HUES6 (cell line): ENCODE measurements at regions not wholly inside any gene's neighbourhood (a gene's known extent, or its start where the extent isn't known, plus 50 kb on each side); places are given as distances from the start of the nearest gene placed in this dataset.

Experiments
- H3K27ac ChIP-seq: 2 replicates; pipeline ENCODE4 v1.7.0; 2013; ENCODE audit warnings: low read depth, mild to moderate bottlenecking, low read length, inconsistent platforms
- H3K27me3 ChIP-seq: 2 replicates; pipeline ENCODE4 v1.6.1; 2013; ENCODE audit warnings: low read length; ENCODE audit not compliant: control insufficient read depth, insufficient read depth
- H3K36me3 ChIP-seq: 2 replicates; pipeline ENCODE4 v1.6.1; 2013; ENCODE audit warnings: low read length; ENCODE audit not compliant: control insufficient read depth, insufficient read depth
- H3K4me1 ChIP-seq: 2 replicates; pipeline ENCODE4 v1.6.1; 2013; ENCODE audit warnings: low read length; ENCODE audit not compliant: control insufficient read depth, insufficient read depth
- H3K4me3 ChIP-seq: 2 replicates; pipeline ENCODE4 v1.5.1; 2013; ENCODE audit warnings: low read depth, low read length
- H3K9ac ChIP-seq: one replicate; pipeline ENCODE4 v1.6.1; 2013; ENCODE audit warnings: mild to moderate bottlenecking, low read length
- H3K9me3 ChIP-seq: 2 replicates; pipeline ENCODE4 v1.6.1; 2013; ENCODE audit warnings: low read depth, low read length; ENCODE audit not compliant: control insufficient read depth, insufficient read depth

DNA sequence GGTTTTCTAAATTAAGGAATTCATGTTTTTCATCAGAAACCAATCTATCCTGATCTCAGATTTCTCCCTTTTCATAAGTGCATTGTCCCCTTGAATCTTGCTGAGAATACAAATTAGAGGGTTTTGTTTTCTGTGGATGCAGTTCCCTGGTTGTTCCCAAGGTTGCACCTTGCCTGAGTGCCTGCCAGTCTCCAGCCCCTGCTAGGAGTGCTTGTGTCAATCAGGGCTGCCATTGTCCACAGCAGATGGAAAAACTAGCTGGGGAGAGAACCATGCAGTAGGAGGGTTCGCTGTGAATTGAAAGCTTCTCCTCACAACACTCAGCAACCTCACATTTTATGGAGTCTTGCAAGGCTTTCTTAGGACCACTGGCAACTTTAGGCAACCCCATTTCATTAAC, 210.8 kb upstream of the CTNNB1 start:
- no peaks in the 10 kb centered on the region for H3K27me3 ChIP-seq
- H3K27ac ChIP-seq, result no peak overlapping the region
- H3K36me3 ChIP-seq, result no peaks in the 10 kb centered on the region
- H3K4me3 ChIP-seq, result no peak overlapping the region
- no peaks in the 10 kb centered on the region for H3K4me1 ChIP-seq
- no peak overlapping the region for H3K9ac ChIP-seq
- no peaks in the 10 kb centered on the region for H3K9me3 ChIP-seq

DNA sequence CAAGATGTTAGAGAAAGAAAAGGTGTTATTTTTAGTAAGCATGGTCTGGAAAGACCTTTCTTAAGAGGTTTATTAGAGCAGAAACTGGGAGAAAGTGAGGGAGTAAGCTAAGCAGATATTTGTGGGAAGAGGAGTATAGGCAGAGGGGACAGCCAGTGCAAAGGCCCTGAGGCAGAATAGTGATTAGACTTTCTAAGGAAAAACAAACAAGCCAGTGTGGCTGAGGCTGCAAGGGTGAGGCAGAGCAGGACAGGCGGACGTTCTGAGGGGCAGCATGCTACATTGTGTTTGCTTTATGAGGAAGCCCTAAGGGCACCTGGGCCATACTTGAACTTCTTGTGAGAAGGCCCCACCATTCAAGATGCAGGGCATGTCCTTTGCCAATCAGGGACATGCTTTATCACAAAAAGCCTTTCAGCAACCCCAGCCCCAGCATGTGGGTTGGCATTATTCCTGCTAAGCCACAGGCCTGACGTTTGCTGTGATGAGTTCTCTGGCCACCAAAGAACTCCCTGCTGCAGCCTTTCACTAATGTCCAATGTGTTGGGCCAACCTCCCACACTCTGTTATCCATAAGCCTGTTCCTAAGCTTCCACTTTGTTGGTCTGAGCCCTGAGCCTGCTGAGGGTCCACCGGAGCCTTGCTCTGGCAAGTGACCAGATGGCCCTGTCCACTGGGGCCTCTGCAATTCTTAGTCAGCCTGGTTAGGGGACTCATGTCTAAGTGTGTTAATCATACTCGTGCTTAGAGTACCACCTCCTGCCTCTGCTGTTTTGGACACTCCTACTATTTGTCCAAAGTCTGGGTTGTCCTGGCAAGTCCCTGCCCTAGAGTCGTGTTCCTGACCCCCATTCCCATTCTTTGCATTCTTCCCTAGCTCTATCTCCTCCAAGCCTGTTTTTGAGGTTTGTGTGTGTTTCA, 209.9 kb upstream of the CTNNB1 start:
- Histone ChIP-seq H3K27ac (no peak overlapping the region), H3K4me1 (no peaks in the 10 kb centered on the region; the same call in 1 of the 2 replicates), H3K9ac (no peak overlapping the region), H3K27me3 (no peaks in the 10 kb centered on the region), H3K4me3 (no peak overlapping the region), H3K9me3 (no peaks in the 10 kb centered on the region), H3K36me3 (no peaks in the 10 kb centered on the region)

DNA sequence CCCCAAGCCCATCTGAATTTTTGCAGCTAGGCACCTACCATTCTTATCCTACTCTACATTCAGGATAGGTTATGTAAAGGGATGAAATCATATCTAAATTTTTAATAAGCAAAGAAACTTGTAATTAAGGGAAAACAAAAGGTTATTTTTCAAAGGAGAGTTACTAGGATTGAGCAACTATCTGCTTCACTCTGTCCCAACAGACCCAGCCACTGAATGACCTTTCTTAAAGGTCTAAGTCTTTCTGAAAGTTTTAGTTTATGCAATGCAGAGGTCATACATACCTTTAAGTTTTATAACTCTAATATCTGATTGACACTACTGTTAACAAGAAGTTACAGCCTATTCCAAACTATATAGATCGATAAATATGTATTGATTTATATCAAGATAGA, 209.2 kb upstream of the CTNNB1 start:
- Histone ChIP-seq H3K27me3 (no peaks in the 10 kb centered on the region), H3K36me3 (no peaks in the 10 kb centered on the region), H3K4me3 (no peak overlapping the region), H3K9ac (no peak overlapping the region), H3K27ac (no peak overlapping the region), H3K4me1 (peaks cover under 1% of the 10 kb centered on the region; the same call in 1 of the 2 replicates), H3K9me3 (no peaks in the 10 kb centered on the region)

DNA sequence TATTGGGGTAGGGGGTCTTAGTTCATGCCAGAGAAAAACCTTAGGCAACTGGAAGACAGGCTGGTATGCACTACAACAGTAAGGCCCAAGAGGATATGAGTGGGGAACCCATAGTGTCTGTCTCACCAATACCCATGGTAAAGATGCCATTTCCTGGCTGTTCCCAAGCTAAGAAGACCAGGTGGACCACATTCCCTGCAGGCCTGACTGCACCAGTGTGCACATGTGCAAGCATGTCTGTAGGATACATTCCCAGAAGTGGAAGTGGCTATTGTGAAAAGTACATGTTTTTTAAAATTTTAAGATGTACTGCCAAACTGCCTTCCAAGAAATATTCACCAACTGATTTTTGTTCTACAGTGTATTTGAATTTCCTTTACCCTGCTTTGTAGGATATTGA, 207.3 kb upstream of the CTNNB1 start:
- no peak overlapping the region for H3K9ac ChIP-seq
- H3K27ac ChIP-seq, result no peak overlapping the region
- no peaks in the 10 kb centered on the region for H3K36me3 ChIP-seq
- no peaks in the 10 kb centered on the region for H3K9me3 ChIP-seq
- no peak overlapping the region for H3K4me3 ChIP-seq
- no peaks in the 10 kb centered on the region for H3K27me3 ChIP-seq
- peaks cover 20% of the 10 kb centered on the region for H3K4me1 ChIP-seq

DNA sequence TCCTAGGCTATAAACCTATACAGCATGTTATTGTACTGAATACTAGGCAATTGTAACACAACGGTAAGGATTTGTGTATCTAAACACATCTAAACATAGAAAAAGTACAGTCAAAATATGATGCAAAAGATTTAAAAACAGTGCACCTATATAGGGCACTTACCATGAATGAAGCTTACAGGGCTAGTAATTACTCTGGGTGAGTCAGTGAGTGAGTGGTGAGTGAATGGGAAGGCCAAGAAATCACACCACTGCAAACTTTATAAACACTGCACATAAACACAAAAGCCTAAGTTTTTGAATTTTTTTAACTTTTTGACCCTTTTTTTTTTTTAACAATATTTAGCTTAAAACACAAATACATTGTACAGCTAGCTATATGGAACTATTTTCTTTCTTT, 204.7 kb upstream of the CTNNB1 start:
- H3K27ac ChIP-seq, result no peak overlapping the region
- no peaks in the 10 kb centered on the region for H3K9me3 ChIP-seq
- no peak overlapping the region for H3K4me3 ChIP-seq
- no peaks in the 10 kb centered on the region for H3K36me3 ChIP-seq
- H3K4me1 ChIP-seq, result peaks cover 46% of the 10 kb centered on the region
- no peak overlapping the region for H3K9ac ChIP-seq
- H3K27me3 ChIP-seq, result no peaks in the 10 kb centered on the region

DNA sequence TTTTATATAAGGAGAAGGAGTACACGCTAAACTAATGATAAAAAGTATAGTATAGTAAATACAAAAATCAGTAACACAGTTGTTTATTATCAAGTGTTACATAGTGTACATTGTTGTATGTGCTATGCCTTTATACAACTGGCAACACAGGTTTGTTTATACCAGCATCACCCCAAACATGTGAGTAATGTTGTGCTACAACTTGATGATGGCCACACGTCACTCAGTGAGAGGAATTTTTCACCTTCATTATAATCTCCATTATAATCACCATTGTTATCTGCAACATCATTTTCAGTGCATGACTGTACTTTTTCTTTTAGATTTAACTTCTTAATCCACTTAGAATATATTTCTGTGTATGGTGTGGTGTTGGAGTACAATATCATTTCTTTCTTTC, 204.0 kb upstream of the CTNNB1 start:
- no peaks in the 10 kb centered on the region for H3K36me3 ChIP-seq
- no peak overlapping the region for H3K4me3 ChIP-seq
- no peak overlapping the region for H3K27ac ChIP-seq
- no peaks in the 10 kb centered on the region for H3K9me3 ChIP-seq
- H3K4me1 ChIP-seq, result peaks cover 51% of the 10 kb centered on the region
- H3K27me3 ChIP-seq, result no peaks in the 10 kb centered on the region
- no peak overlapping the region for H3K9ac ChIP-seq

DNA sequence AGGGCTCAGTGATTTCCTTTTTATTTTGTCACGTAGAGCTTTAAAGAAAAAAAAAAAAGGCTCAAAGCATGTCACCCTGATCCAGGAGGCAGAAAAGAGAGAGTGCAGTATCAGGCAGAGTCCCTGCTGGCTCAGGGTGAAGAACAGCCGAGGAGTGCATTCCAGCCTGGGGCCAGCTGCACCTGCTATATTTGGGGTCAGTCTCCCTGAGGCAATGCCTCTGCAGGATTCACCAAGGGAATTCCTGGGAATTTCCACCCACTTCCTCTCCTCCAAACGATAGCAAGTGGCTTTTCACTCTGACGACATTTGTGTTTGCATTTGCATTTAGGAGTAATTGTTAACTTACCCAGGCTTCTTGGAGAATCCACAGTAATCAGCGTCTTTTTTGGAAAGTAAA, 202.9 kb upstream of the CTNNB1 start:
- H3K9me3 ChIP-seq, result no peaks in the 10 kb centered on the region
- no peaks in the 10 kb centered on the region for H3K36me3 ChIP-seq
- H3K27ac ChIP-seq, result no peak overlapping the region; the same call in 1 of the 2 replicates
- peak overlapping the region; percentile 63 for H3K9ac ChIP-seq
- peak overlapping the region; percentile 17; the same call in 1 of the 2 replicates for H3K4me3 ChIP-seq
- H3K4me1 ChIP-seq, result peaks cover 54% of the 10 kb centered on the region
- H3K27me3 ChIP-seq, result no peaks in the 10 kb centered on the region

DNA sequence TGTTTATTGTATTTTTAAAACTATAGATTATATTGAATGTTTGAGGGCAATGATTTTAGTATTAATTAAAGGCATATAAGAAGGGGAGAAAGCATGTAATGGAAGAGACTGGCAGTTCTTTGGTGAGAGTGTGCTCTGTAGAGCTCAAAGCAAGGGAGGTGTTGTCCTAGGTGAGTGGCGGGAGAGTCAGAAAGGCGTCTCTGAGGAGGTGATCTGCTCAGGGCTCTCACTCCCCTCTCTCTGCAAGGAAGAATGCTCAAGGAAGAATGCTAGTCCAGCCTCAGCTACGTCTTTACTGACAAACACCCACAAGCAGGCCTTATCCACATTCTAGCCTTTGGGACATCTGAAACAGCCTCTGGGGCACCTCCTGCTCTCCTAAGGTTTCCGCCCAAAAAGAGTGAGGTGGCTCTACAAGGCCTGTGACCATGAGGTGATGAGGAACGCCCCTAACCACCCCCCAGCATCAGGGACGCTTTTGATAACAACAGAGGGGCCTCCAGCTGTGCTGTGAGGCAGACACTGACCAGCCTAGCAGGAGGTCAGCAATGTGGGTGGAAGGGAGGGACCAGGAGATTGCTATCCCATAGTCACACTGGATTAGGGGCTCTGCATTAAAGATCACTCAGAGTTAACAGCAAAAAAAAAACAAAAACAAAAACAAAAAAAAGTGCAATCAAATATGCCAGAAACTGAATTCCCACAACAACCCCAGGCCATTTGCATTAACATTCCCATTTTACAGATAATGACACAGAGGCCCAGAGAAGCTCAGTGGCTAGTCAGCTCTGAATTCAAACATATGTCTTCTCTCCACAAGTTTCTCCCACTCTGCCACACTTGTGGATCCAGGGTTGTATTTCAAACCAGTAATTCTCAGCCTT, 202.2 kb upstream of the CTNNB1 start:
- H3K9me3 ChIP-seq, result no peaks in the 10 kb centered on the region
- H3K27ac ChIP-seq, result peak overlapping the region; percentile 17; the same call in 1 of the 2 replicates
- peak overlapping the region; percentile 63 for H3K9ac ChIP-seq

DNA sequence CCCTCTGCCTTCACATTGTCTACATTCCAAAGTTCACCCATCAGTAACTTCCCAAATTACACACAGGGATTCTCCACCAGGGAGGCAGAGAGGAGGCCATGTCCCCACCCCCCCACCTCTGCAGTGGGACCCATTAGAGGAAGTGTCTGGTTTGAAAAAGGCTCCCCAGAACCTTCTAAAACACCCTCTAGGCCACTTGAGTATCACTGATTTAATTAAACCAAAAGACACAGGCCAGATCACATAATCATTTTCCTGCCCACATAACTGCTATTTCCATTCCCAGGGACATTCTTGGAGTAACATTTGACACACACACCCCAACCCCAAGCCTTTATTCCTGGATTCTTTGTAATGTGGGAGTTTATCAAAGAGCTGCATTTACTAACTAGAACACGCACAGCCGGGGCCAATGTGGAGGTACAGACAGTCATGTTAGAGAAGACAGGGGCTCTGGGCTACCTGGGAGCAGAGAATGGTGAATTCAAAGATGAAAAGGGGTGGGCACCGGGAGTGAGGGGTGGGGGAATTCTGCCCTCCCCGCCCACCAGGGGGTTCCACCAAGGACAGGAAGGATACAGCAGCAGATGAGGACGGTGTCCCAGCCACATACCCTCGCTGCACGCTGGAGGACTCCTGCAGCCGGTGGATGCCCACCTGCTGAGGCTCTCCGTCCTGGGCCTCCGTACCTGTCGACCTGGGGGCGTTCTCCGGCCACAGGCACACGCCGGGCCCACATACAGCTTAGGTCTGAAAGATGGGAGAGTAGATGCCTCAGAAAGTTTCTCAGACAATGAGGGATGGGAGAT, 201.4 kb upstream of the CTNNB1 start:
- Histone ChIP-seq H3K9me3 (no peaks in the 10 kb centered on the region), H3K27me3 (no peaks in the 10 kb centered on the region), H3K36me3 (no peaks in the 10 kb centered on the region), H3K4me3 (no peak overlapping the region), H3K9ac (no peak overlapping the region), H3K4me1 (peaks cover 57% of the 10 kb centered on the region), H3K27ac (peak overlapping the region; percentile 17; the same call in 1 of the 2 replicates)

More for the DNA sequence above, 202.2 kb upstream of the CTNNB1 start:
- peak overlapping the region; percentile 17; the same call in 1 of the 2 replicates for H3K4me3 ChIP-seq
- peaks cover 57% of the 10 kb centered on the region for H3K4me1 ChIP-seq
- H3K36me3 ChIP-seq, result no peaks in the 10 kb centered on the region
- no peaks in the 10 kb centered on the region for H3K27me3 ChIP-seq

DNA sequence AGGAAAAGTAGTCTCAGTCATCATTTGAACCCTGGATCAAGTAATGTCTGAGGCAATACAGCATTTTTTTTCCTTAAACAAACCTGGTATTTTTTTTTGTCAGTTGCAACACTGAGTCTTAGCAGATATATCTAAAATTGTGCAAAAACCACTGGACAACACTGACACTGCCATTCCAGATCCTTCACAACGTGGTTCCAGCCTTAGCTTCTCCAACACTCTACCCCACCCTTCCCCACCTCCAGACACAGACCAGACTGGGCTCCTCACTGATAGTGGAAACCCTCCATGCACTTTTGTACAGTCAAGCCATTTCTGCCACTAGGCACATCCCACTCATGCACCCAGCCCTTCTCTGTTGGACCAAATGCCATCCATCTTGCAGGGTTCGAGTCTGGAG, 199.6 kb upstream of the CTNNB1 start:
- Histone ChIP-seq H3K27me3 (no peaks in the 10 kb centered on the region), H3K27ac (no peak overlapping the region), H3K4me1 (peaks cover 57% of the 10 kb centered on the region), H3K4me3 (no peak overlapping the region), H3K36me3 (no peaks in the 10 kb centered on the region), H3K9ac (no peak overlapping the region), H3K9me3 (no peaks in the 10 kb centered on the region)
